ENCODE measurements at regions not wholly inside any gene's neighbourhood (a gene's known extent, or its start where the extent isn't known, plus 50 kb on each side); places are given as distances from the start of the nearest gene placed in this dataset.

GRCh38 chr2:216287251-216287650 is 85.0 kb downstream of the MARCHF4 start:
- DNase-seq (ENCODE audit: low read depth in 3 of 3, low spot score in 2 of 3) = no peak

- no peak for DNase-seq (ENCODE audit: low read depth in 3 of 3, low spot score in 2 of 3)
Measured at GRCh38 chr2:216286616-216287231, 85.6 kb downstream of the MARCHF4 start.

- peak in 2 of 3 donors; percentile 39 for DNase-seq (ENCODE audit: low read depth in 3 of 3, low spot score in 2 of 3)
Measured at GRCh38 chr2:216285701-216286100, 86.6 kb downstream of the MARCHF4 start.

GRCh38 chr2:216284708-216285107 is 87.6 kb downstream of the MARCHF4 start:
- no peak for DNase-seq (ENCODE audit: low read depth in 3 of 3, low spot score in 2 of 3)

GRCh38 chr2:216283038-216283900 is 89.0 kb downstream of the MARCHF4 start:
- no peak for DNase-seq (ENCODE audit: low read depth in 3 of 3, low spot score in 2 of 3)

GRCh38 chr2:216281876-216282275 is 90.4 kb downstream of the MARCHF4 start:
- no peak for DNase-seq (ENCODE audit: low read depth in 3 of 3, low spot score in 2 of 3)

GRCh38 chr2:216281316-216281715 is 91.0 kb downstream of the MARCHF4 start:
- DNase-seq (ENCODE audit: low read depth in 3 of 3, low spot score in 2 of 3) = no peak

- DNase-seq (ENCODE audit: low read depth in 3 of 3, low spot score in 2 of 3) = no peak
Measured at GRCh38 chr2:216279459-216279858, 92.8 kb downstream of the MARCHF4 start.

- DNase-seq (ENCODE audit: low read depth in 3 of 3, low spot score in 2 of 3) = no peak
Measured at GRCh38 chr2:216279031-216279430, 93.3 kb downstream of the MARCHF4 start.

- no peak for DNase-seq (ENCODE audit: low read depth in 3 of 3, low spot score in 2 of 3)
Measured at GRCh38 chr2:216275890-216276289, 96.4 kb downstream of the MARCHF4 start.

- DNase-seq (ENCODE audit: low read depth in 3 of 3, low spot score in 2 of 3) = no peak
Measured at GRCh38 chr2:216274194-216274840, 98.0 kb downstream of the MARCHF4 start.

GRCh38 chr2:216261042-216261537 is 111.2 kb downstream of the MARCHF4 start:
- no peak for DNase-seq (ENCODE audit: low read depth in 3 of 3, low spot score in 2 of 3)

- no peak for DNase-seq (ENCODE audit: low read depth in 3 of 3, low spot score in 2 of 3)
Measured at GRCh38 chr2:216260629-216261028, 111.7 kb downstream of the MARCHF4 start.

GRCh38 chr2:216259081-216259480 is 113.2 kb downstream of the MARCHF4 start:
- no peak for DNase-seq (ENCODE audit: low read depth in 3 of 3, low spot score in 2 of 3)

GRCh38 chr2:216257089-216257488 is 115.2 kb downstream of the MARCHF4 start:
- DNase-seq (ENCODE audit: low read depth in 3 of 3, low spot score in 2 of 3) = no peak
